Kidney epithelial cell (primary cell): ENCODE measurements at regions not wholly inside any gene's neighbourhood (a gene's known extent, or its start where the extent isn't known, plus 50 kb on each side); places are given as distances from the start of the nearest gene placed in this dataset.

ENCODE experiments used
- DNase-seq: peaks from one replicate; pipeline ENCODE4 v3.0.0-alpha.2; 2010; ENCODE audit warnings: low read depth
- H3K27me3 ChIP-seq: 2 replicates; pipeline ENCODE4 v1.6.0; 2011; ENCODE audit warnings: low read length; ENCODE audit not compliant: control insufficient read depth, insufficient read depth
- H3K36me3 ChIP-seq: 2 replicates; pipeline ENCODE4 v1.5.1; 2011; ENCODE audit warnings: low read length; ENCODE audit not compliant: control insufficient read depth, insufficient read depth
- H3K4me3 ChIP-seq: 2 replicates; pipeline ENCODE4 v1.5.1; 2011; ENCODE audit warnings: low read depth, mild to moderate bottlenecking, control low read depth, low read length
- TF ChIP-seq, protein P1 (sequence below): IDR thresholded peaks from 2 replicates; pipeline ENCODE4 v1.5.1; 2011; ENCODE audit warnings: mild to moderate bottlenecking, moderate library complexity, low read length, control low read depth, inconsistent platforms; ENCODE audit not compliant: insufficient read depth, poor library complexity, severe bottlenecking

DNA sequence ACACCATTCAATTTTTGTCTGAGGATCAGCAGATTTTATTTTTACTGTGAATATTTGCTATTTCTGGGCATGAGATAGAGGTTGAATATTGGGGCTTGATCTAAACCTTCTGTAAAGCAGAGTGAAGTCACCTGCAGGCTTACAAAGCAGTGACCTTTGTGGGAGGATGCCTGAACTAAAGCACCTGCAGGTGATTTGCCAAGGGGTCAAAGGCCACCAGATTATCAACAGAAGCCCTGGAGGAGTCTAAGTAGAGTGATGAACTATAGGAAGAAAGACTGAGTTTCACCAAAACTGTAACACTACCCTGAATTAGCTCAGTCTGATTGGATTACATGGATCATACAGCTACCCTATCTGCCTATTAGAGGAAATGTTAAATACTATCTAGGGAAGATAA, 144.3 kb upstream of the PRLR start:
- no peaks in the 10 kb centered on the region for H3K27me3 ChIP-seq

DNA sequence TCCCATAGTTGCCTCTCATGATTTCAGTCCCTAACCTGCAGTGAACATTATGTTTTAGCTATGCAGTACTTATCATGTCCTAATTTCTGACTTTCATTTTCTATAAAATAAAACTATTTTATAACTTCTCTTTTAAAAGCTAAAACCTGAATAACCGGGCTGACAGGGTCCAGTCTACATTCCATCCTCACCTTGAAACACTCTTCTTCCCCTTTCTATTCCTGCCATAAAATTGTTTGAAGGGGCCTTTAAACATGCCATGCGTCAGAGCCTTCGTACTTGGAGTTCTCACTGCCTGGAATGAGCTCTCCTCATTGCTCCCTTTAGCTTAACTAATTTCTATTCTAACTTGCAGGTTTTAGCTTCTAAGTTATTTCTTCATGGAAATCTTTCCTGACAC, 143.0 kb upstream of the PRLR start:
- Histone ChIP-seq H3K4me3 (no peak overlapping the region), H3K36me3 (no peaks in the 10 kb centered on the region), H3K27me3 (no peaks in the 10 kb centered on the region)
- no peak for DNase-seq
- TF ChIP-seq, protein P1, sequence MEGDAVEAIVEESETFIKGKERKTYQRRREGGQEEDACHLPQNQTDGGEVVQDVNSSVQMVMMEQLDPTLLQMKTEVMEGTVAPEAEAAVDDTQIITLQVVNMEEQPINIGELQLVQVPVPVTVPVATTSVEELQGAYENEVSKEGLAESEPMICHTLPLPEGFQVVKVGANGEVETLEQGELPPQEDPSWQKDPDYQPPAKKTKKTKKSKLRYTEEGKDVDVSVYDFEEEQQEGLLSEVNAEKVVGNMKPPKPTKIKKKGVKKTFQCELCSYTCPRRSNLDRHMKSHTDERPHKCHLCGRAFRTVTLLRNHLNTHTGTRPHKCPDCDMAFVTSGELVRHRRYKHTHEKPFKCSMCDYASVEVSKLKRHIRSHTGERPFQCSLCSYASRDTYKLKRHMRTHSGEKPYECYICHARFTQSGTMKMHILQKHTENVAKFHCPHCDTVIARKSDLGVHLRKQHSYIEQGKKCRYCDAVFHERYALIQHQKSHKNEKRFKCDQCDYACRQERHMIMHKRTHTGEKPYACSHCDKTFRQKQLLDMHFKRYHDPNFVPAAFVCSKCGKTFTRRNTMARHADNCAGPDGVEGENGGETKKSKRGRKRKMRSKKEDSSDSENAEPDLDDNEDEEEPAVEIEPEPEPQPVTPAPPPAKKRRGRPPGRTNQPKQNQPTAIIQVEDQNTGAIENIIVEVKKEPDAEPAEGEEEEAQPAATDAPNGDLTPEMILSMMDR = no peak

More for the DNA sequence above, 144.3 kb upstream of the PRLR start:
- TF ChIP-seq, protein P1 = no peak
- Histone ChIP-seq H3K4me3 (no peak overlapping the region), H3K36me3 (no peaks in the 10 kb centered on the region)
- DNase-seq = no peak

DNA sequence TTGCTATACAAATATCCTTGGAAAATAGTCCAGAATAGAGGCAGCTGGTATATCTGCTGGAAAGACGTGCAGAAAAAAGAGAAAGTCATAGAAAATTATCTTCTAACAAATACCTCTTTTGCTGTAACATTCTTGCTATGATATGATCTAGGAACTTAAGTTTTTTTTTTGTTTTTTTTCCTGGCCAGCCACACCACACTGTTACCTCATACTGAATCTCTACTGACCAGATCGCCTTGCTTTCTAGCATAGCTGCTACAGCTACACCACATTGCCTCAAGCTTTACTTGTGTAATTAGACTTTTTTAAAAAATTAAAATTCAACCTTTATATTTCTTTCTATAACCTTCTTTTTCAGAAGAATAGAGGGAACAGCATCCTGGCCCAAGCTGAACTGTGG, 142.2 kb upstream of the PRLR start:
- no peak overlapping the region for H3K4me3 ChIP-seq
- no peaks in the 10 kb centered on the region for H3K27me3 ChIP-seq
- H3K36me3 ChIP-seq = no peaks in the 10 kb centered on the region
- TF ChIP-seq, protein P1 = no peak
- DNase-seq = no peak

DNA sequence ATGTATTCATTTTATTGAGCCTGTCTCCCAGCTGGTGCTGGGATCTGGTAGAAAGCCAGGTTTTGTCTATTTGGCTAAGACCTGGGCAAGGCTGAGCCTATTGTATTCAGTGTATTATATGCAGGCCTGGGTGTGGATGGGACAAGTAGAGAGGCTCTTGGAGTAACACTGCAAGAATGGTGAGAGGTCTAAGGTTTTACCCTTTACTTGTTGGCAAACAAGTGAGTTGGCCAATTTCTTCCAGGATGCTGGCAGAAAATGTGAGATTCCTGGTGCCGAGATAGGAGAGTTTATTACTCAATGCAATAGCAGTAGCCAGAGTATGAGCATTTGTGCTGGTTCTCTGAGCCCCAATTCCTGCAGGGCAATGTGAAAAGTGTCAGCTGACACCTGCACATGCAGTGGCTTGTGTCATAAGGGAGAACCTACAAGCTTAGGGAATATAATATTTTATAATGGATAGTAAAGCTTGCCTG, 141.7 kb upstream of the PRLR start:
- no peak overlapping the region for H3K4me3 ChIP-seq
- H3K36me3 ChIP-seq = no peaks in the 10 kb centered on the region
- TF ChIP-seq, protein P1 = no peak
- DNase-seq = no peak
- H3K27me3 ChIP-seq = no peaks in the 10 kb centered on the region

DNA sequence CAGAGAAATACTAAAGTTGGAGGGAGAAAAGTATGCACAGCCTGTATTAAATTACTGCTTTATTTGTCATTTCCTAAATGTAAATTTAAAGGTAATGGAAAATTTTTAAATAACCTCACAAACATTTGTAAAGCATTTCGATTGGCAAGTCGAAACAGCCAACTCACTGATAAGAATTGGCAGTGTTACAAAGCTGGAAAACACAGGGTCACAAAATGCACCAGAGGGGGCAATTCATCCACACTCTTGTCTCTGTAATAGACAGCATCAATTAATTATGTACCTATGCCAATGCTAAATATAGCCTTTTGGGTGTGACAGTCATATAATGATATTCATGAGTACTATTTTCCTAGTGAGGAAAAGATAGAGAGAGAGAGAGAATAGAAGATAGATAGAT, 140.6 kb upstream of the PRLR start:
- TF ChIP-seq, protein P1 = no peak
- DNase-seq = no peak
- no peak overlapping the region for H3K4me3 ChIP-seq
- H3K36me3 ChIP-seq = no peaks in the 10 kb centered on the region
- no peaks in the 10 kb centered on the region for H3K27me3 ChIP-seq

DNA sequence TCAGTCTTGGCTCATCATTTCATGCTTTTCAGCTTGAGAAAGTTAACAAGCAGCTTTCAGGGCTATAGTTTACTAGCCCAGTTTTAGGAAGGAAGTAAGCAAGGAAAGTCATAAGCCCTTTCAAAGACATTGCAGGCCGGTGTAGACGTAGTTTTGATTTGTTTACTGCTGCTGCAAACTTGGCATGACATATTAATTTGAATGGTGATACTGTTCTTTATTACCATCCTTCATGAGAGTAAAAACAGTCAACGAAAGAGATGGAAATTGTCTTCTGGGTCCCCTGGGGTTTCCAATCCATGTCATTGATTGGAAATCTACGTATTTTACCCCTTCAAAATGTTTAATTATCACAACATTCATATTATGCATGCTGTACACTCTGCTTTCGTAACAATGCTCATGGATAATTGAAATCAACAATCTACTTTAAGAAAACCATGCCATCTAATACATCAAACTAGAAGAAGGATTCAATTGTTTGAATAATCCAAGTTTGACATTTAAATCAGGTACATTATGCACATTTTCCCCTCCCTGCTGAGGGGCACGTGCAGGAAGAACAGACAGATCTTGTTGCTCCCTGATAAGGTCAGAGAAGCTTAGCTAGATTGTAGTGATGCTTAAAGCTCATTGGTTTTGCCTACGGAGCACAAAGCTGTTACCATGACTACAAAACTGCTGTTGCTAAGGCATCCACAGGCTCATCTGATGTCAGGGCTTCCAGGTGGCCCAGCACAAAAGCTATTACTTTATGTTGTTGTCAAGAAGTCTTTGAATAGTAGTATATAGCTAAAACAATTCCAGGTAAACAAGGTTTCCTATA, 139.9 kb upstream of the PRLR start:
- Histone ChIP-seq H3K4me3 (no peak overlapping the region), H3K27me3 (no peaks in the 10 kb centered on the region), H3K36me3 (no peaks in the 10 kb centered on the region)
- no peak for DNase-seq
- TF ChIP-seq, protein P1 = no peak
